Fibroblast of lung (primary cell): ENCODE measurements at regions not wholly inside any gene's neighbourhood (a gene's known extent, or its start where the extent isn't known, plus 50 kb on each side); places are given as distances from the start of the nearest gene placed in this dataset.

ENCODE experiments used
- DNase-seq, 2 donors: peaks; one replicate each; pipeline versions ENCODE4 v3.0.0 to v3.0.0-alpha.2; 2010; ENCODE audit warnings: low read depth in 2 of 2
- H2AFZ ChIP-seq: 2 replicates; pipeline ENCODE4 v1.5.1; 2012; ENCODE audit warnings: low read length, control low read depth, inconsistent platforms
- H3K27ac ChIP-seq: 2 replicates; pipeline ENCODE4 v1.5.1; 2011; ENCODE audit warnings: low read length, control low read depth; ENCODE audit not compliant: insufficient read depth
- H3K27me3 ChIP-seq: 2 replicates; pipeline ENCODE4 v1.5.1; 2011; ENCODE audit warnings: mild to moderate bottlenecking, low read length; ENCODE audit not compliant: control insufficient read depth, insufficient read depth
- H3K36me3 ChIP-seq: 2 replicates; pipeline ENCODE4 v1.5.1; 2011; ENCODE audit warnings: low read length; ENCODE audit not compliant: control insufficient read depth, insufficient read depth
- H3K4me1 ChIP-seq: 2 replicates; pipeline ENCODE4 v1.5.1; 2011; ENCODE audit warnings: low read length; ENCODE audit not compliant: control insufficient read depth, insufficient read depth; ENCODE audit errors: extremely low read depth
- H3K4me2 ChIP-seq: 2 replicates; pipeline ENCODE4 v1.5.1; 2011; ENCODE audit warnings: low read length, control low read depth; ENCODE audit not compliant: insufficient read depth; ENCODE audit errors: extremely low read depth
- H3K4me3 ChIP-seq, 4 experiments: fragments of 200-600 bp in 1 of 4; sonication (generic) in 1 of 4; replicated peaks in 1 of 4; 2 replicates each; pipeline ENCODE4 v1.5.1; 2011 to 2016; ENCODE audit warnings: low read length in 4 of 4, low read depth in 3 of 4, mild to moderate bottlenecking in 3 of 4, control low read depth in 2 of 4, inconsistent platforms in 1 of 4, mixed read lengths in 1 of 4; ENCODE audit not compliant: insufficient read depth in 1 of 4; ENCODE audit errors: control extremely low read depth in 1 of 4
- H3K79me2 ChIP-seq: 2 replicates; pipeline ENCODE4 v1.5.1; 2012; ENCODE audit warnings: mild to moderate bottlenecking, low read length, inconsistent platforms; ENCODE audit not compliant: control insufficient read depth, insufficient read depth
- H3K9ac ChIP-seq: 2 replicates; pipeline ENCODE4 v1.5.1; 2011; ENCODE audit warnings: mild to moderate bottlenecking, low read length, control low read depth; ENCODE audit not compliant: insufficient read depth
- H3K9me3 ChIP-seq: 2 replicates; pipeline ENCODE4 v1.5.1; 2012; ENCODE audit warnings: low read depth, low read length; ENCODE audit not compliant: control insufficient read depth, insufficient read depth
- H4K20me1 ChIP-seq: 2 replicates; pipeline ENCODE4 v1.5.1; 2011; ENCODE audit warnings: low read length; ENCODE audit not compliant: control insufficient read depth, insufficient read depth; ENCODE audit errors: extremely low read depth
- EZH2 ChIP-seq: IDR thresholded peaks from 2 replicates; pipeline ENCODE4 v1.5.1; 2012; ENCODE audit warnings: low read length, control low read depth, mild to moderate bottlenecking; ENCODE audit errors: missing control alignments
- TF ChIP-seq, protein P1 (sequence below), 2 donors: IDR thresholded peaks in 1 of 2; conservative IDR thresholded peaks in 1 of 2; 1 replicate in 1 of 2; 2 replicates in 1 of 2; pipeline ENCODE4 v1.5.1; 2011 to 2012; ENCODE audit warnings: low read length in 2 of 2, control low read depth in 1 of 2, inconsistent platforms in 1 of 2, low read depth in 1 of 2, mild to moderate bottlenecking in 1 of 2

GRCh38 chr18:5643288-5643687 lies 99.5 kb upstream of the EPB41L3 start:
- Histone ChIP-seq H3K36me3 (no peaks in the 10 kb centered on the region), H3K4me2 (no peak overlapping the region), H3K27ac (no peak overlapping the region), H3K4me1 (no peaks in the 10 kb centered on the region), H3K79me2 (no peaks in the 10 kb centered on the region), H3K27me3 (no peaks in the 10 kb centered on the region), H3K9ac (no peak overlapping the region), H2AFZ (no peak overlapping the region), H3K9me3 (no peaks in the 10 kb centered on the region), H4K20me1 (no peaks in the 10 kb centered on the region), H3K4me3 (no peak overlapping the region)
- no peak for DNase-seq
- TF ChIP-seq, protein P1, sequence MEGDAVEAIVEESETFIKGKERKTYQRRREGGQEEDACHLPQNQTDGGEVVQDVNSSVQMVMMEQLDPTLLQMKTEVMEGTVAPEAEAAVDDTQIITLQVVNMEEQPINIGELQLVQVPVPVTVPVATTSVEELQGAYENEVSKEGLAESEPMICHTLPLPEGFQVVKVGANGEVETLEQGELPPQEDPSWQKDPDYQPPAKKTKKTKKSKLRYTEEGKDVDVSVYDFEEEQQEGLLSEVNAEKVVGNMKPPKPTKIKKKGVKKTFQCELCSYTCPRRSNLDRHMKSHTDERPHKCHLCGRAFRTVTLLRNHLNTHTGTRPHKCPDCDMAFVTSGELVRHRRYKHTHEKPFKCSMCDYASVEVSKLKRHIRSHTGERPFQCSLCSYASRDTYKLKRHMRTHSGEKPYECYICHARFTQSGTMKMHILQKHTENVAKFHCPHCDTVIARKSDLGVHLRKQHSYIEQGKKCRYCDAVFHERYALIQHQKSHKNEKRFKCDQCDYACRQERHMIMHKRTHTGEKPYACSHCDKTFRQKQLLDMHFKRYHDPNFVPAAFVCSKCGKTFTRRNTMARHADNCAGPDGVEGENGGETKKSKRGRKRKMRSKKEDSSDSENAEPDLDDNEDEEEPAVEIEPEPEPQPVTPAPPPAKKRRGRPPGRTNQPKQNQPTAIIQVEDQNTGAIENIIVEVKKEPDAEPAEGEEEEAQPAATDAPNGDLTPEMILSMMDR (conservative IDR thresholded peaks at IDR 0.05 in 1 of 2, IDR thresholded peaks at IDR 0.05 in 1 of 2; ENCODE audit: low read depth in 1 of 2, low read length in 2 of 2) = no peak
- TF ChIP-seq EZH2 = no peak

- Histone ChIP-seq H4K20me1 (no peaks in the 10 kb centered on the region), H3K4me1 (no peaks in the 10 kb centered on the region), H3K9ac (no peak overlapping the region), H3K79me2 (no peaks in the 10 kb centered on the region), H3K4me3 (no peak overlapping the region), H2AFZ (no peak overlapping the region), H3K9me3 (no peaks in the 10 kb centered on the region), H3K27ac (no peak overlapping the region), H3K4me2 (no peak overlapping the region), H3K36me3 (no peaks in the 10 kb centered on the region), H3K27me3 (no peaks in the 10 kb centered on the region)
- no peak for DNase-seq
- TF ChIP-seq EZH2 = no peak
- TF ChIP-seq, protein P1 (conservative IDR thresholded peaks at IDR 0.05 in 1 of 2, IDR thresholded peaks at IDR 0.05 in 1 of 2; ENCODE audit: low read depth in 1 of 2, low read length in 2 of 2) = no peak
These were observed 97.1 kb upstream of the EPB41L3 start for GRCh38 chr18:5640939-5641338.

DNA sequence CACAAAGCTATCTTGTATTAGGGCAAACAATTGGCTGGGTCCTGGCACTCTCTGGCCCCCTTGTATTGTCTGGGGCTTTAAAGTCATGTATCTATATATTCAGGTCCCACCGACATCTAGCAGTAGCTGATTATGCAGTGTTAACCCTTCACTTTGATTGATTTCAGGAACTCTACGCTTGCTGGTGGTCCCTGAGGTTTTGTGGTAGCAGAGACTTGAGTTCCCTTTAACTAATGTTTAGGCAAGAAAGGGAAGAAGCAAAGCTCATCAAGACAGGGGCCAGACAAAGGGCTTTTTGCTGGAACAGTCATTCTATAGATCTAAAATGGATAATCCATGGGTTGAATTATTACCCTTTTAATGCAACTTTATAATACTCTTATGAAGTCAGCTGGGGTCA lies 95.3 kb upstream of the EPB41L3 start:
- Histone ChIP-seq H3K27me3 (no peaks in the 10 kb centered on the region), H2AFZ (no peak overlapping the region), H3K9me3 (no peaks in the 10 kb centered on the region), H3K36me3 (no peaks in the 10 kb centered on the region), H3K4me3 (no peak overlapping the region), H3K4me1 (no peaks in the 10 kb centered on the region), H3K9ac (no peak overlapping the region), H4K20me1 (no peaks in the 10 kb centered on the region), H3K27ac (no peak overlapping the region), H3K79me2 (no peaks in the 10 kb centered on the region), H3K4me2 (no peak overlapping the region)
- TF ChIP-seq, protein P1 (conservative IDR thresholded peaks at IDR 0.05 in 1 of 2, IDR thresholded peaks at IDR 0.05 in 1 of 2; ENCODE audit: low read depth in 1 of 2, low read length in 2 of 2) = no peak
- TF ChIP-seq EZH2 = no peak
- no peak for DNase-seq
